ENCODE measurements at regions not wholly inside any gene's neighbourhood (a gene's known extent, or its start where the extent isn't known, plus 50 kb on each side); places are given as distances from the start of the nearest gene placed in this dataset.
"Not testable (repeated sequence)": the region's sequence is repeated elsewhere in the genome, so short reads cannot be mapped to it uniquely, and the experiment has no call there.

DNA sequence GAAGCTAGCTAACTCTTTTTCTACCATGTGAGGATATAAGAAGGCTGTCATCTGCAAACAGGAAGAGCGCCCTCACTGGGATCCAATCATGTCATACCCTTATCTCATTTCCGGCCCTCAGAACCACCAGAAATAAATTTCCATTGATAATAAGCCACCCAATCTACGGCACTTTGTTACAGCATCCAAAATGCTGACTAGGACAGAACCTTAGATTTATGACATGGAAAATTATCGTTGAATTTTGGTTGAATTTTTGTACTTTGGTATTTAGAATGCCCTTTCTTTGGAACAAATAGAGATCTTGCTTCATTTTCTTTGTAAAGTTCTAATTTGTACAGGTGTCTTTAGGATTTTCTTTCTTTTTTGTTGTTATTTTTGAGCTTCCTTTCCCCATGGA lies 53.3 kb upstream of the CYLC2 start:
- no peak for DNase-seq

DNA sequence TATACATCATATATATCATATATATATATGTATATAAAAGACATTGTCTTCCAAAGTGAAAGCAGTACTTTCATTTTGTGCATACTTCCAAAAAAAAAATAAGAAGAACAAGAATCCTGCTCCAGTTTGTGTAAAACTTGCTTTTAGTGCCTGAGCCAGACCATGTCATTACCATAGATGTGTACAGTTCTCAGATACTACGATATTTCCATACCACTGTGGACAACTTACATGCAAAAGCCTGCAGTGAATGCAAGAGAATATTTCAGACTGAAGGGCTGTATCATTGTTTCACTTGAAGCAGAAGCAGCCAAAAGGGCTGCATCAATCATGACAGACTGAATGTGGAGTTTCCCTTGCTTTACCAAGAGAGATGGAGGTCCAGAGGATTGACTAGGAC lies 72.6 kb upstream of the CYLC2 start:
- no peak for DNase-seq

DNA sequence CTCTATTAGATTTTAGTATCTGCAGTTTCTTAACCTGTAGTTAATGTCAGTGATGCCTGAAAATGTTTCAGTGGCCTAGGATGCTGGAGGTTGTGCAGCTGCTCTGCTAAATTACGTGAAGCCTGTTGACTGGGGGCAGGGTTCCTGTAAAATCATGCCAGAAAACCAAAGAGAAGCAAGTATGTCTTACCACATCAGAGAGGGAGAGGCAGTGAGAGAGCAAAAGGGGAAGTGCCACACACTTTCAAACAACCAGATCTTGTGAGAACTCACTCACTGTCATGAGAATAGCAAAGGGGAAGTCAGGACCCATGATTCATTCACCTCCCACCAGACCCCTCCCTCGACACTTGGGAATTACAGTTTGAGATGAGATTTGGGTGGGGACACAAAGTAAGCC lies 83.9 kb upstream of the CYLC2 start:
- DNase-seq = no peak

DNA sequence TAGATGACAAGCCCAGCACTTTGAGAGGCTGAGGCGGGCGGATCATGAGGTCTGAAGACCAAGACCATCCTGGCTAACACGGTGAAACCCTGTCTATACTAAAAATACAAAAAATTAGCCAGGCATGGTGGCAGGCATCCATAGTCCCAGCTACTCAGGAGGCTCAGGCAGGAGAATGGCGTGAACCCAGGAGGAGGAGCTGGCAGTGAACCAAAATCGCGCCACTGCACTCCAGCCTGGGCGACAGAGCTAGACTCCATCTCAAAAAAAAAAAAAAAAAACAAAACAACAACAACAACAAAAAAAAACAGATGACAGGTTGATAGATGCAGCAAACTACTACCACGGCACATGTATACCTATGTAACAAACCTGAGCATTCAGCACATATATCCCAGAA lies 89.3 kb upstream of the CYLC2 start:
- not testable (repeated sequence) for DNase-seq

DNA sequence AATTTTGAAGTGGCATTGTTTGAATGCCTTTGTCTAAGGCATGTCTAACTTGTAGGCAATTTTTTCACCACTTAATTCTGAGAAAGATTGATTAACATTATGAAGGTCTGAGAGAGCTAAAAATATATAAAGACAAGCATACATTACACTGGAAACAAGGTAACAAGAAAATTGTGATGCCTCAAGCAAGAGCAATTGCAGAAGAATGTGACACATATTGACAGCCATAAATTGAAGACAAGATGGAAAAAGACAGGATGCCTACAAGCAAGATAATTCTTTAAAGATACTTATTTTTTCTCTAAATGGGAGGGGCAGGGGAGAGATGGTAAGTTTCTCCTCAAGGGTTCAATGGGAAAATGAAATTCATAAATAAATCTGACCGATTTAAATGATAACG lies 103.1 kb upstream of the CYLC2 start:
- DNase-seq = no peak

DNA sequence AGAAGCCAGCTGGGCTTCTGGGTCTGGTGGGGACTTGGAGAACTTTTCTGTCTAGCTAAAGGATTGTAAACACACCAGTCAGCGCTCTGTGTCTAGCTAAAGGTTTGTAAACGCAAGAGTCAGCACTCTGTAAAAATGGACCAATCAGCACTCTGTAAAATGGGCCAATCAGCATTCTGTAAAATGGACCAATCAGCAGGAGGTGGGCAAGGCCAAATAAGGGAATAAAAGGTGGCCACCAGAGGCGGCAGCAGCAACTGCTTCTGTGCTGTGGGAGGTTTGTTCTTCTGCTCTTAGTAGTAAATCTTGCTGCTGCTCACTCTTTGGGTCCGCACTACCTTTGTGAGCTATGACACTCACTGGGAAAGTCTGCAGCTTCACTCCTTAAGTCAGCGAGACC lies 106.4 kb upstream of the CYLC2 start:
- DNase-seq = not testable (repeated sequence)

DNA sequence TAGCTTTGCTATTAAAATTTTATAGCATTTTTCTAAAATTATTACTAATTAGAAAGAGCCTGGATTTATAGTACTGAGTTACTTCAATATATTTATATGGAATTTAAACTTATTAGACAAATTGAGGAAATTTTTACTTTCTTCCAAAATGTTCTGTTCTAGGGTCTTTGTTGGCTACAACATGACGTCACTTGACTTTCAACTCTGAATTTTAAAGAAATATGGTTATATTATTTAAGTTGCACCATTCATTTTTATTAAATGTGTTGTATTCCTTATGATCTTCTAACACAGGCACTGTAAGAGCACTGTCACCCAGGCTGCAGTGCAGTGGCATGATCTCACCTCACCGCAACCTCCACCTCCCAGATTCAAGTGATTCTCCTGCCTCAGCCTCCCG lies 119.4 kb upstream of the CYLC2 start:
- DNase-seq = no peak

DNA sequence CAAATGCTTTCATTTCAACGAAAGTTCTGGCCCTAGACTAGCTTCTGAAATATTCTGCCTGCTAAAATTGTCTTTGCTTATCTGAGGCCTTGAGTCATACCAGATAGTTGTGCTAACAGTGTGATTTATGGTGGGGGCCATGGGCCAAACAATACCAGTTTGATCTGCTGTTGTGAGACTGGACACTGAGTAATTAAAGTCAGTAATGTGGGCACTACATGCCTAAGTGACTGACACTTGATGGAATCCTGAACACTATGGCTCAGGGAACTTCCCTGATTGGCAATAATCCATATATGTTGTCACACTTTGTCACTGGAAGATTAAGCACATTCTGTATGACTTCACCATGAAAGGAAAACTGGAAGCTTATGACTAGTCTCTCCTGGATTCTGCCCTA lies 127.6 kb upstream of the CYLC2 start:
- DNase-seq = no peak

DNA sequence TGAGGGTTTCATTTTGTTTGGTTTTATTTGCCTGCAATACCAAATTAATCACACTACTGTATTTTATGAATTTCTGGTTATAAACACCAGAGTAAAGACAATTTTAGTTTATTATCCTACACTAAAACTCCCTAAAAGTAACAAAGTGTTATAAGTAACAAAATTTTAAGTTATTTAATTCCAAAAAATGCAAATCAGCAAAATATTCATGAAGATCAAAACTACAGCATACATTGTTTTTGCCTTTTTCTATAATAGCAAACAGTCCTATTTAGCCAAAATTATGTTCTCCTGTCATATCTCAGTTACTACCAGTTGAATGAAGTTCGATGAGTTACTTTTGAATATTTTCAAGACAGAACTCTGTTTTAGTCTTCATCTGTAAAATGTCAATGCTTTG lies 132.7 kb upstream of the CYLC2 start:
- no peak for DNase-seq

DNA sequence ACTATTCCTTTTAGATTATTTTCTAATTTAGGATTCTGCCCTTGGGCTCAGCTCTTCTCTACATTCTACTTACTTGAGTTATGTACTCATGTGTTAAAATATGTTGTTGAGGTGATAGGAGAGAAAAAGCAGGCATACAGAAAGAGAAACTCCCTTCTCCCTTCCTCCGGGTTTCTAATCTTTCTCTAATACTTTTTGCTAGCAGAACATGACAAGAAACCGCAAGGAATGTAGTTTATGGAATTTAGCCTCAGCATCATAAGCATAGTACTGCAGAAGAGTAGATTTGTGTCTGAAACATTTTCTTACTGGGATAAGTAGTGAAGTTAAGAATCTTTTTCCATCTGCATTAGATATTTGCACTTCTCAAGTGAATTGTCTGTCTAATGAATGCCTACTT lies 139.5 kb upstream of the CYLC2 start:
- no peak for DNase-seq

DNA sequence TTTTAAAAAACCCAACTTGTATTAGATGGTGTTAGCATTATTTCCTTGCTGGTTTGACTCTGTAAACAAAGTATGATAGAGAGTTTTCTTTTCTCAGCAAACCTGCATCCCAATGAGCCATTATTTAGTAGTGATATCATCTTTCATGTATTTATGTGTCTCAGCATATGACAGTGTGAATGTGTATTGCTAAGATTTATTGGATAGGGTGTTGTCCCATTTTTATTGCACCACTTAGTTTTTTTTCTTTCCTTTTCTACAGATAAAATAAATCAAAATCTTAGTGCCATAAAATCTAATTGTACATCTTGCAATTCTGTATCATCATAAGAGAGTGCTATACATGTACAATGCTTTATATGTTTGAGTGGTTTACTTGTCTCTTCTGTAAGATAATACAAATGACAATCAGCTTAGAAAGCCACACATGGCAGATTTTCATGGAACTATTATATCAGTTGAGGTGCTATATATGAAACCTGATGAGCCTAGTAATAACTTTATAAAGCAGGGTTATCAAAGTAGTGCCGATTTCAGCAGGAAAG lies 149.2 kb upstream of the CYLC2 start:
- DNase-seq = no peak

DNA sequence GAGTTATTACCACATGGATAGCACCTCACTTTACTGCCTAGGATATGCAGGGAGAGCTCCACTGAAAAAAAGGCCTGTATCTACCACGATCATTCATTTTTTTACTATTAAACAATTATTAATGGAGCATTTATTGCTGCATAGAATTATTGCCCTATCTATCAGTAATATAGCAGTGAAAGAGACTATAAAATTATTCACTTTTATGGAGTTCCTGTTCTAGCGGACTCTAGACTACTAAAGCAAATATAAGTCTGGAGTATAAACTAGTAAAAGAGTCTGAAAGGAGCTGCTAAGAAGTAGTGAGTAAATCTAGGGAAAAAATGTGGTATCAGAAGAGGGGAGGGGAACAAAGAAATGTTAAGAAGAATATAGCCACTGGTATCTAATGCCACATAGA lies 150.4 kb upstream of the CYLC2 start:
- DNase-seq = no peak

DNA sequence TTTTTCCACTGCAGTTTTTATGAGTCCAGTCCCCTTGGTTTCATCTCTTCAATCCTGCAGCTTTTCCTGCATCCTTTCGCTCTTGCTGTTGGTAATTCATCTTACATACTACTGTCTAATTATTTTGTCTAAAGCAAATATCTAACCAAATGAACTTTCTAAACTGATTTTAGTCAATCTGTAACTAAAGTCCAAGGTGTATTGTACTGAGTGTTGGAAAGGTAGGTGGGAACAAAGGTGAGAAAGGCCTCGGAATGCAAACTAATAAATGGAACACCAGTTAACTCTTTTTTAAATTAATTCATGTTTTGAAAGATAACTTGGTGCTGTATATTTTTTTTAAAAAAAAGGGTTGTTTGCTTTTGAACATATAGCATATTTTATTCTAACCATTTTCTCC lies 152.7 kb upstream of the CYLC2 start:
- no peak for DNase-seq

DNA sequence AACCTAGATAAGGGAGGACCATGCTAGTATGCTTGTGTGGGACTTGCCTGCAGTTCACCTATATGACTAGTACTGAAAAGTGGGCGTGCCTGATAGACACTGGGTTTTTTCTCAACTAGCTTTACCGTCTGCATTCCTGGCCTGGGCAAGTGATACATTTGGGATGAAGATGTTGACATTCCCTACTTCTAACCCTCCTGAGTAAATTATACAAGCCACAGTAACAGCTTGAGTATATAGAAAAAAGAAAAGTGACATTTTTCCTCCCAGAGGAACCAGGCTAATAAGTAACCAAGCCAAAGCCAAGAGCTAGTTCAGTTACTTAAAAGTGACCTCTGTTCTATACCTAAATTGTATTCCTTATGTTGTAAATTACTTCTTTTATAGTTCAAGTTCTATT lies 153.8 kb upstream of the CYLC2 start:
- DNase-seq = no peak

DNA sequence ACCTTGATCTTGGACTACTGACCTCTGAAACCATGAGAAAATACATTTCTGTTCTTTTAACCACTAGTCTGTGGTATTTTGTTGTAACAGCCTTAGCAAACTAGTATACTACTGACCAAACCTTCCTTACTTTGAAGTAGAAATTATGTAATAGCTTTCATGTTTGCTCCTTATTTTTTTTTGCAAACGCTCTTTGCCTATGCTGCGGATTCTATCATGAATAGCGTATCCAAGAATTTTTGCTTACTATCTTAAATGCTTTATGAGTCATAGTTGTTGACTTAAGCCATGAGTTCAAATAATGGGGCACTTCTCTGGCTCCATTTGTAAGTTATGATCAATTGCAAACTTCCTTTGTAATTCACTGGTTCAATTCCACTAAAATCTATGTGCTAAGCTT lies 154.8 kb upstream of the CYLC2 start:
- no peak for DNase-seq

DNA sequence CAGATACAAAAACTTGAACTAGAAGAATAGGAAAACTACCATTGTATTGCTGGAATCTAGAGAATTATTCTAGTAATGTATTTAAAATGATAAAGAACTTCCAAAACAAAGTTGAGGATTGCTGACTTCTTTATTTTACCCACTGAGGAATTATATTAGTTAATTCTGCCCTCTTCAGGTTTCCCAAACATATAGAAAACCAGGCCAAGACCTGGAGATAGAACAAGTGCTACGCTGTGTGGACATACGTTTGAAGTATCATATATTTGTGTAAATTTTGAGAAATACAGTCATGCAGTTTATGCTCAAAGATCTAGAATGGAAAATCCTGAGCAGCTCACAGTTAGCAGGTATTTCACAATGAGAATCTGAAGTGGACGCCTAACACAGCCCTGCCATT lies 162.3 kb upstream of the CYLC2 start:
- no peak for DNase-seq

DNA sequence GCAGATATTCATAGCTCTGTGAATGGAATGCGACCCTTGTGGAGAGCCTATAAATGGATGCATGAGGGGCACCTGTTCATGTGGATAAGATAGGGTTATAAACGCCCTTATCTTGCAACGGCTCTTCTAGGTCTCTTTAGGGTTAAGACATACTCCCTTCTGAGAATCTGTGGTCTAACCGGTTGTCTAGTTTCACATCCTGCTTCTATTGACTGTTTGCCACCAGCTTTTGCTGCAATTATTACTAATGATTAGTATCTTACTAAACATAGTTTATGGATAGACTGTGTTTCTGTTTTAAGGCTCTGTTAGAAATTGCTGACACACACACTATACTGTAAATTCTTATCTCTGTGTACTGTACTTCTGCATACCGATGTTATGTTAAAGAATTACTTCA lies 198.9 kb upstream of the CYLC2 start:
- no peak for DNase-seq

DNA sequence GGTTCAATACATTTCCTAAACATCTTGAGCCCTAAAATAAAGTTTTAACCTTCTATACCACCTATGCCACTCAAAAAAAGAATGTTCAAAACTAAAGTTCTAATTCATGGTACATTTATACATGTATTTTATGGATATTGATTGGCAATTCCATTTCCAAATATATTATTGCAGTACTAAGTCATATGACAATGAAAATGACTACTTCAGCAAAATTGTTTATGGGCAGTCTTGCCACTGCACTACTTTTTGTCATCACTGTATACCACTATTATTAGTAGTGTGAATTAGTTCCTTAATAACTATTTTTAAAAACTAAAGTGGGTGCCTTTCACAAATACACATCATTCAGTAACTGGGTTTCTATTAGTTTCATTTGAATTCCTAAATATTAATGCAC lies 199.6 kb upstream of the CYLC2 start:
- no peak for DNase-seq

DNA sequence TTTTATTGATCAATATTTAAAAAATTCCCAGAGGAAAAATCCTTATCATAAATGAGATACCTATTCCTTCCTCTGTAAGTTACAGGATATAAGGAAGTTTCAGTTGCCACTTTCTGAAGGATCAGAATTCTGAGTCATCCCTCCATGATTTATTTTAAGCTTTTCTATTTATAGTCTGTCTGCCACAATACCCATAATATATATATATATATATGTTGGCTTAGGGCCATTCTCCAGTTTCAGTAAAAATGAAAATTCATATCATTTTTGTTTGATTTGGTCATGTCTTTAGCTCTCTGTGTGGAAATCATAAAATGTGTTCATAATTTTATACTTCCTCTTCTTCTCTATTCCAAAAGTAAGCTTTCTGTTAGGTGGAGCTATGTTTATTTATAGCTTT lies 215.8 kb upstream of the CYLC2 start:
- DNase-seq = no peak

DNA sequence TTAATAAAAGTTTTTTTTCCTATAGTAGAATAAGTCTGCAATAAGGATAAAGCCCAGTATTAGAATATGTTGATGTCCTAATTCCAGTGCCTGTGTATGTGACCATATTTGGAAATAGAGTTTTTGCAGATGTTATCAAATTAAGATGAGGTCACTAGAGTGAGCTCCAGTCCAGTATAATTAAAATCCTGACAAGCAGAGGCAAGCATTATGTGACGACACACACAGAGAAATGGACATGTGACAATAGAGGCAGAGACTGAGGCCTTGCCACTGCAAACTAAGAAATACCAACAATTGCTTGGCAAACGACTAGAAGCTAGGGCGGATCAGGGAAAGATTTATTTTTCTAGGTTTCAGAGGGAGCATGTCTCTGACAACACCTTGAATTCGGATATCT lies 216.4 kb upstream of the CYLC2 start:
- DNase-seq = no peak

DNA sequence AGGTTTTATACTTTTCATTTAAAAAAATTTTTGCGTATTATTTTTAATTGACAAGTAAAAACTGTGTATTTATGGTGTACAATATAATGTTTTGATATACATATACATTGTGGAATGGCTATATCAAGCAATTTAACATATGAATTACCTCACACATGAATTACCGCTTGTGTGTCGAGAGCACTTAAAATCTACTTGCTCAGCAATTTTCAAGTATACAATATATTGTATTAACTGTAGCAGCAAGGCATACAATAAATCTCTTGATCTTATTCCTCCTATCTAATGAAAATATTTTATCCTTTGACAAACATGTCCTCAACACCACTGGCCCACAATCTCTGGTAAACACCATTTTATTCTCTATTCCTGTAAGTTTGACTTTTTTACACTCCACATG lies 224.4 kb upstream of the CYLC2 start:
- no peak for DNase-seq

DNA sequence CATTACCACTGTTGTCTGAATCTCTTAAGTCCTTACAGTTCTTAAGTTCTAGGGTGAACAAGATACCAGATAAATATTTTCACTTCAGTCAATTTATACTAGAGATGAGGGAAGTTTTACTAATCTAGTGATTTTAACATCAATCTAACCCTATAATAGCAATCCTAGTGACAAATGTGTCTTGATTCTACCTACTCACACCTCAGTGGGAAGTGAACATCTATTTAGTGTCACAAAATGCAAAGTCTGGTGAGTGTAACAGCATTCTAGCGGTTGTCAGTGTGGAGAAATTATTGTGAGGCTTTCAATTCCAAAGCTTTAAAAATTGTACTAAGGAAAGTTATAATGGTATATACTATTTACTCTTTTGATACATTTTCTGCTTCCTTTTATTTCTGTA lies 225.8 kb upstream of the CYLC2 start:
- no peak for DNase-seq

DNA sequence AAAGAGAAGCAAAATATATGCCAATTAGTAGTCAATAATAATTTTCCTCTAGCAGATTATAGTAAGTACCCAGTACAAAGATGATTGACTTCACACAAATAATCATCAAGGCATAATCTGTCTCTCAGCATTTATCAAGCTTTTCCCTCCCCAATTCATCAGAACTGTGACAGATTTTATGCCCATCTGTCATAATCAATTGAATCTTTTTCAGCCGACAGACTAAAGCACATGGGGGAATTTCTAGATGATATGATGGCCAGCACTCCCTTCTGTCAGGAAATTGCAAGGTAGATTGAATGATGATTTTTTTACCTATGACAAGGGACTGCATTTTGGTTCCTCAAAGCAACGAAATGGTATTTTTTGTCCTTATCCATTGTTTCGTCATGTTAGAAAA lies 227.1 kb upstream of the CYLC2 start:
- no peak for DNase-seq

DNA sequence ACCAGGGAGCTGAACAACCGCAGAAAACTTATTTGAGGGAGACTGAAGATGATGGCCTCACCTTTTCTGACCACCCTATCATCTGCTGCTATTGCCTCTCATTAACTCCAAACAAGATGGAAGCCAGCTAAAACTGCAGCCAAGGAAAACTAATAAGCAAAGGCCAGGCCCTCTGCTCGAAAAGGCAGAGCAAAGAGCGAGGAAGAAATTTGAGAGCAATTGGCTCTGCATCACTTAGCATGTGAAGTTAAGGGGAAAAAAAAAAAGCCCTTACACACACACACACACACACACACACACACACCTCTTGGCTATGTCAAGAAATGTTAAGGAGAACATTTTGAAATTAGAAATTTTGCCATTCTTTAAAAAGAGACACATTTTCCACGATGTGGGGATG lies 228.1 kb upstream of the CYLC2 start:
- no peak for DNase-seq

DNA sequence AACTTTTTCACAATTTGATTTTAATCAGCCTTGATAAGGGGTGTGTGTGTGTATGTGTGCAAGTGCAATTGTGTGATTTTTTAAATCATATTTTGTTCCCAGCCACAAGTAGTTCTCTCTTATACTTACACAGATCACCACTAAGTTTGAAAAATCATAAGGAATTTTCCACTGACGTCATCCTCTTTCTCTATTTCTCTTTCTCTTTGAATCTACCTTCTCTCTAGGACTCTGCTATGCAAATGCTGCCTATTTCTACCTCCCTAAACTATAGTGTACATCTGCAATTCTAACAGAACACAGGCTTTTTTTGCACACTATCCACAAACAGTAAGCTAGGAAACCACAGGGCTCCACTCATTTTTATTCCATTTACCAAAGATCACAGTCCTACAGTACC lies 254.6 kb upstream of the CYLC2 start:
- no peak for DNase-seq

DNA sequence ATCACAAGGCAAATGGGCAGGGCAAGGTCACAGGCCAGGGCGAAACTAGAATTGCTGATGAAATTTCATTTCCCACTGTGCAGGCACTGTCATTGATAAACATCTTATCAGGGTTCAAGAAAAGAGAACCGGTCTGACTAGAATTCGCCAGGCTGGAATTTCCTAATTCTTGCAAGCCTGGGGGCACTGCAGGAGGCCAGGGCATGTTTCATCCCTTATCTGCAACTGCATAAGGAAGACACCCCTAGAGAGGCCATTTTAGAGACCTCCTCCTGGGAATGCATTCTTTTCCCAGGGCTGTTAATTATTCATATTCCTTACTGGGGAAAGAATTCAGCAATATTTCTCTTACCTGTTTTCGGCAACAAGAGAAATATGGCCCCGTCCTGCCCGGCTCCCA lies 266.2 kb upstream of the CYLC2 start:
- DNase-seq = no peak

Data from activated CD4-positive, alpha-beta T cell treated with anti-CD3 and anti-CD28 coated beads, Interleukin-2, Interleukin-6, amounts not matched to agents 100 ng/mL and 50 ng/mL, durations not matched to agents 16 hours and 8 hours (primary cell).